HG02981 (cell line): ENCODE measurements at regions not wholly inside any gene's neighbourhood (a gene's known extent, or its start where the extent isn't known, plus 50 kb on each side); places are given as distances from the start of the nearest gene placed in this dataset.

Experiments used
- ATAC-seq: cut with Tn5 transposase; IDR thresholded peaks from one replicate; pipeline ENCODE4 v1.9.1; 2021; ENCODE audit warnings: mild to moderate bottlenecking, moderate library complexity; ENCODE audit not compliant: unreplicated experiment

- no peak for ATAC-seq
These were observed 267.1 kb upstream of the TMTC4 start for GRCh38 chr13:100941377-100942368.

- no peak for ATAC-seq
These were observed 266.1 kb upstream of the TMTC4 start for GRCh38 chr13:100940658-100941057.

- ATAC-seq, result no peak
These were observed 259.2 kb upstream of the TMTC4 start for GRCh38 chr13:100933841-100934240.

- ATAC-seq, result no peak
These were observed 248.0 kb upstream of the TMTC4 start for GRCh38 chr13:100922599-100922998.

- no peak for ATAC-seq
These were observed 246.5 kb upstream of the TMTC4 start for GRCh38 chr13:100921139-100921538.

- ATAC-seq, result no peak
These were observed 242.4 kb upstream of the TMTC4 start for GRCh38 chr13:100917011-100917410.

- ATAC-seq, result no peak
These were observed 238.5 kb upstream of the TMTC4 start for GRCh38 chr13:100913143-100913542.

- ATAC-seq, result no peak
These were observed 229.8 kb upstream of the TMTC4 start for GRCh38 chr13:100904293-100904976.

GRCh38 chr13:100899720-100900316 is 225.2 kb upstream of the TMTC4 start:
- ATAC-seq, result no peak

GRCh38 chr13:100898431-100898830 is 223.8 kb upstream of the TMTC4 start:
- ATAC-seq, result no peak

- ATAC-seq, result no peak
These were observed 221.1 kb upstream of the TMTC4 start for GRCh38 chr13:100895651-100896050.

- no peak for ATAC-seq
These were observed 218.4 kb upstream of the TMTC4 start for GRCh38 chr13:100892981-100893380.

- ATAC-seq, result no peak
These were observed 216.1 kb upstream of the TMTC4 start for GRCh38 chr13:100890645-100891044.

GRCh38 chr13:100887729-100888151 is 213.1 kb upstream of the TMTC4 start:
- no peak for ATAC-seq

GRCh38 chr13:100883453-100883852 is 208.9 kb upstream of the TMTC4 start:
- ATAC-seq, result no peak

- ATAC-seq, result no peak
These were observed 206.8 kb upstream of the TMTC4 start for GRCh38 chr13:100881291-100881864.

GRCh38 chr13:100880166-100880565 is 205.6 kb upstream of the TMTC4 start:
- no peak for ATAC-seq

- no peak for ATAC-seq
These were observed 204.7 kb upstream of the TMTC4 start for GRCh38 chr13:100879255-100879654.

- ATAC-seq, result no peak
These were observed 201.4 kb upstream of the TMTC4 start for GRCh38 chr13:100876044-100876403.

- peak; percentile 58 for ATAC-seq
These were observed 200.9 kb upstream of the TMTC4 start for GRCh38 chr13:100875392-100876043.

- no peak for ATAC-seq
These were observed 198.2 kb upstream of the TMTC4 start for GRCh38 chr13:100872761-100873160.
